H4 (cell line): ENCODE measurements at regions not wholly inside any gene's neighbourhood (a gene's known extent, or its start where the extent isn't known, plus 50 kb on each side); places are given as distances from the start of the nearest gene placed in this dataset.
A peak's percentile ranks its signal among the peaks of the same experiment; 100 is the strongest.

ENCODE experiments used
- DNase-seq: peaks from one replicate; pipeline ENCODE4 v3.0.0-alpha.2; 2015; ENCODE audit warnings: low spot score

DNA sequence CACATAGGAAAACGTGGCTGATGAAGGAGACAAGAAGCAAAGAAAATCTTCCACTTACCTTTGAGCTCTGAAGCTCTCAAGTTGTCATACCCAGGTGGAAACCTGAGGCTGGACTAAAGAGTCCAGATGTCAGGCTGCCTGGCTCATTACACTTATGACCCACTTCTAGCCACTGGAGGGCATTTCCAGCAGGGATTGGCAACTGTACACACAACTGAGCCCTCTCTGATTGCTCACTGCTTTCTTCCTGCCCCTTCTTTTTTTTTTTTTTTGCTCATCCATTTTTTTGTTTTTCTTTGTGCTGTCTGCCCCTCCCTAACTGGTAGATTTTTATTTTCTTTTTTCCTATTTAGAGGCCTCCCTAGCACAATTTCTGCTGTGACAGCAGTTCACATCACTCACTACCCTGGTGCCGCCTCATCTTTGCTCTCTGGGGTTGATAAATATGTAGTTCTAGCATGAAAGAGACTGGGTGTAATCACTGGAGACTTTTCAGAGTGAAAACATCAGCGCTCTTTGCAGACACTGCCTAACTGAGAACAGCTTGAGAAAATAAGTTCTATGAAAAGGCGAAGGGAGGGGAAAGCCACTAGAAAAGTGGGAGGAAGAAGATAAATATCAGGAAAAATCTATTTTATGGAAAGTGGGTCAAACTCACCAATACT, 334.5 kb downstream of the NUF2 start:
- DNase-seq = no peak

GRCh38 chr1:163657719-163658118, 336.0 kb downstream of the NUF2 start:
- DNase-seq = no peak

- no peak for DNase-seq
These were observed 339.6 kb downstream of the NUF2 start for GRCh38 chr1:163661391-163661790.

- peak; percentile 43 for DNase-seq
These were observed 343.0 kb downstream of the NUF2 start for GRCh38 chr1:163664671-163665335.

- DNase-seq = no peak
These were observed 346.7 kb downstream of the NUF2 start for GRCh38 chr1:163668472-163668871.

DNA sequence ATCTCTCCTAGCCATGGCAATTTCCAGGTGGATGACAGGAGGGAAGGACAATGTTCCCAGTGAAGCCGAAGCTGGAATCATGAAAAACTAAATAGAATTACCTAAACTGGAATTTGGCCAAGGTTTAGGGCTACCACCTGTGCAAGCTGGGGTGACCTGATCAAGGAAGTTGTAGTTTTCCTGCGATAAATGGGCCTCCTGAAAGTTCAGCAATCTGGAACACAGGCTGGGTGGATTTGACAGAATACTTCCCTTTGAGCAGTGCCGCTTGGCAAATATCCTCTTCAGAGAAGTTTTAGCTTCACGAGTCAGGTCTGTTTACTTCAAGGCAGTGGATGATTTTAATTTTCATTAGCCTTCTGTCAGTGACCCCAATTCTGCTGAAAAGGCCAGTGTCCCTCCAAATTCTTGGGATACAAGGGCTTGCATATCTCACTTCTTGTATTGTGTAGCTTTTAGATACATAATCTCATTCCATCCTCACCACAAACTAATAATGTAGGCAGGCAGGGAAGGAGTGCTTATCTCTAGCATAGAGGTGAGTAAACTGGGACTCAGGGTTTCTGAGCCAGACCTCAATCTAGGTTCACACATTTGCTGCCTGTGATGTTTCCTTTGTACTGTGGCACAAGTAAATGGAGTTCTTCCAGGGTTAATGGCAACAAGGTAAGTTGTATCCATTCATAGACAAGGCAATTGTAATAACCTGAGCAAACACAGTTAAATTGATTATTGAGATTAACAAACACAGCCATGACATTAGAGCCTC, 349.4 kb downstream of the NUF2 start:
- DNase-seq = no peak

GRCh38 chr1:163672976-163673758, 351.4 kb downstream of the NUF2 start:
- DNase-seq = no peak

GRCh38 chr1:163673759-163674151, 352.0 kb downstream of the NUF2 start:
- DNase-seq = no peak

DNA sequence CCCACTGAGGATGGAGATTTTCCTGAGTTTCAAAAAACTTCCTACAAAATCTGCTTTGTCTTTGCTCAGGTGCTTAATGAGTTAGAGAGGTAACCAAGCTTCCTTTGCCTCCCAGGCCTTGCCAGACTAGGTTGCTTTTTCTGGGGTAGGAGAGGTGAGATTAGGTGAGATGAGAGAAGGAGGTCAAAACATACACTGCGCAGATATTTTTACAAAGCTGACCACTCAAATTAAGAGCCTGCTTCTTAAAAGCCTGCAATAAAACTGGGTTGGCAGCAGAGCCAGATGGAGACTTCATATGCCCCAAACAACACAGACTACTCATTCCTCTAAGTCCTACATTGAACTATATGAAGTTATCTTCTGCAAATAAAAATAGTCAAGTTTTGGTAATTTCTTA, 352.5 kb downstream of the NUF2 start:
- DNase-seq = no peak

- DNase-seq = no peak
These were observed 363.0 kb downstream of the NUF2 start for GRCh38 chr1:163684785-163685184.

GRCh38 chr1:163692266-163692665, 370.5 kb downstream of the NUF2 start:
- no peak for DNase-seq

GRCh38 chr1:163697137-163697536, 375.4 kb downstream of the NUF2 start:
- no peak for DNase-seq

DNA sequence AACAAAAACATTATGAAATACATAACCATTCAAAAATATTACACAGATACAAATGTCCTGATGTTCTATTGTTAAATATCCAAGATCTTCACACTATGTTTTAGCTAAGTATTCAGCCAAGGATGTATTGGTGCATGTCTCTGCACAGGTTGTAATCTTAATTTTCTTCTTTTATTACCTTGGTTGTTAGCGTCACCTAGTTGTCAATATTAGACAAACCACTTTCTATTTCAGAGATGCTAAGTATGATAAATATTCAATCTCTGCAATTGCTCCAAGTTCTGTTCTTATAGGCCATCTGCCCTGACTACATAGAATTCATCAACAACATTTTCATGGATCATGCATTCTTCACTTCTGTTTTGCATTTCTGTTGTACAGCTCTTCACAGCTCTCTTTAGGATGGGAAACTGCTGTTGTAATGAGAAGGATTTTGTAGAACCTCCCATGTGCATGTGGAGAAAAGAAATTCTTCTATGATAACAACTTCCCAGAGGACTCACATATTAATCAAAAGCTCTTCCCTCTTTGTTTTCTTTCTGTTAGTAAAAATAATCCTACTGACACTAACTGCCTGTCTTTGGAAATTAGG, 380.1 kb downstream of the NUF2 start:
- no peak for DNase-seq

GRCh38 chr1:163703794-163704193, 382.0 kb downstream of the NUF2 start:
- DNase-seq = no peak

DNA sequence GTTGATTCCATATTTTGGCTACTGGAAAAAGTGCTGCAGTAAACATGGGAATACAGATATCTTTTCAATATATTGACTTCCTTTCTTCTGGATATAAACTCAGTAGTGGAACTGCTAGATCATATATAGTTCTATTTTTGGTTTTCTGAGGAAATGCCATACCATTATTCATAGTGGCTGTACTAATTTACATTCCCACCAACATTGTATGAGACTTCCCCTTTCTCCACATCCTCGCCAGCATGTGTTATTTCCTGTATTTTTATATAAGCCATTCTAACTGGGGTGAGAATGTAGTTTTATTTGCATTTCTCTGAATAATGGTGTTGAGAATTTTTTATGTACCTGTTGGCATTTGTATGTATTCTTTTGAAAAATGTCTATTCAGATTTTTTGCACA, 385.2 kb downstream of the NUF2 start:
- DNase-seq = no peak

- DNase-seq = no peak
These were observed 387.9 kb downstream of the NUF2 start for GRCh38 chr1:163709636-163710035.

DNA sequence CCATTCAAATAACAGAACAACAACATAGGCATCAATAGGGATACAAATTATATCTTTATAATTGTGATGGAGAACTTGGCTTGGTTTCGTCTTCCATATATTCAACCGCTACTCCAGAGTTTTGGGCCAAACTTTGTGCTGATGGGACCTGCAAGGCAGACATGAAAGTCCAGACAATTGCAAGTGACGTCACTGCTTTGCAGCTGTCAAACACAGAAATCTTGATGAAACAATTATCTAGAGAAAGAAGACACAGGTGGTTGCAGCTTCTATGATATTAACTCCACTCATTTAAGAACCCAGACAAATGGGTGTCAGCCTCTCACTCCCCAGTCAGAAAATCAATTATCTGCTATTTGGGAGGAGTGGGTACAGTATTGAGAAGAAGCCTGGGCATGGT, 390.6 kb downstream of the NUF2 start:
- no peak for DNase-seq

DNA sequence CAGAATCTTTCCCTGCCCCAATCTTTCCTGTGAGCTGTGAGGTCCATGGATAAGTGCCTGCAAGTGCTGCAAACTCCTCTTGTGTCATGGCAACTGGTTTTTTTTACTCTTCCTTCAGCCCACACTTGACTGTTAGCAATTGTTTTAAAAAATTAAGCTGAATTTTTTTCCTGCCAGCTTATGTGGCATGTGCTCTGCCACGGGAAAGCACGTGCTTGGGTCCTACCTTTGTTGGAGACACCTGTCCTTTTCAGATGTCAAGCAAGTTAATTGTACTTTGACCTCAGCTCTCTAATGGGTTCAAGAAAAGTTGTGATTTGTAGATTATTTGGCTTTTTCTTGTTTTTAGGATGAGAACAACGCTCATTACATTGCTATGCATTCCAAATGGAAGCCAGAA, 398.5 kb downstream of the NUF2 start:
- no peak for DNase-seq

DNA sequence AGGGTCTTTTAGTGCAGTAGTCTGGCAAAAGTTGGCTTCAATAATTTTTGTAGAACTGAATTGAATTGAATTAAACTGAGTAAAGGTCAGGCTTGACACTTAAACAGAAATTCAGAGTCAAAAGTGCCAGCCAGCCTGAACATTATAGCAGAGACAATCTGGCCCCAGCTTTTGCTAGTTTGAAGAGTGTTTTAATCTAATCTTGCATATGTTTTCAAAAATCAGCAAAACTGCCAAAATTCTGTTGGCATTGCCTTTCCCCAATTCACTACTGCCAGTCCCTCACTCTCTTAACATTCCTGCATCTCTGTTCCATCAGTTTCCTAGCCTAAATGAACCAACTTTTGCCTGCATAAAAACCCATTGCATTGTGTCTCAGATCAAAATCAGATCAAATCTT, 403.8 kb downstream of the NUF2 start:
- no peak for DNase-seq

DNA sequence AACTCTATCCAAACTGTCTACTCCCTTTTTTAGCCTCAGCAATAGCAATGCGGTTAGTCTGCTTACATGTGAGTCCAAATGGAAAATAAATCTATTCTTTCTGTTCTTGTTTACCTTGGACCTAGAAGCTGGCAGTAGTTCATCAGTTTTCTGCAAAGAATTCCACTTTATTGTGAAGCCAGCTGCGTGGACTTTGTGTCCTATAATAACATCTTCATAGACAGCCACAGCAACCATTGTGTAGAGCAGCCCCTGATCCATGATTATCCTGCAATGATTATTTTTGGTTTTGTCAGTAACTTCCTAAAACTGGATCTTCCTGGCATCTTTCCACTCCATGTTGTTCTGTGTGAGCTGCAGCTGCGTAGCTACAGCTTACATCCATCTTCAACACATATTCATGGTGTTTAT, 408.7 kb downstream of the NUF2 start:
- peak; percentile 30 for DNase-seq

DNA sequence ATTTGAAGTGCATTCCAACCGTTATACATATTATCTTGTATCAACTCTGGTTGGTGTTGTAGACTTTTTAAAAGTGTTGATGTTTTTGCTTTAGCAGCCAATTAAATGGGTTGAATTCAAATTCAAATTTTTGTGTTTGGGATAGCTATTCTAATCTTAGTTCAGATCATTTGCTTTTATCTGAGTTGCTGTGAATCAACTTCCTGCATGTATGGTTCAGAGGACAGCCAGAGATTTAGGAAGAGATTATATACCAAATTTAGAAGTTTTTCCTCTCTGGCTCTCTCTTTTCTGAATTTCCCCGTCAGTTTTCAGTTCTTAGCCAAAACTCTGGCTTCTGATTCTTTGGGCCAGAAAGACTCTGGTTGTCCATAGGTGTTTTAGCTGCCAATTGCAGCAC, 415.5 kb downstream of the NUF2 start:
- DNase-seq = no peak
